H9 (cell line): ENCODE measurements at regions not wholly inside any gene's neighbourhood (a gene's known extent, or its start where the extent isn't known, plus 50 kb on each side); places are given as distances from the start of the nearest gene placed in this dataset.

Experiments used
- DNase-seq: peaks from one replicate; pipeline ENCODE4 v3.0.0-alpha.2; 2017
- H2AFZ ChIP-seq: one replicate; pipeline ENCODE4 v1.6.1; 2013; ENCODE audit warnings: mild to moderate bottlenecking, low read length, control low read depth, moderate library complexity
- H2AK5ac ChIP-seq: 2 replicates; pipeline ENCODE4 v1.6.1; 2013; ENCODE audit warnings: low read length, control low read depth, mixed read lengths; ENCODE audit not compliant: insufficient read length
- H2BK120ac ChIP-seq: one replicate; pipeline ENCODE4 v1.6.1; 2013; ENCODE audit warnings: low read depth, mild to moderate bottlenecking, low read length, control low read depth, inconsistent platforms; ENCODE audit not compliant: poor library complexity, severe bottlenecking
- H2BK12ac ChIP-seq: 2 replicates; pipeline ENCODE4 v1.6.1; 2013; ENCODE audit warnings: low read length, control low read depth, mixed read lengths, low read depth; ENCODE audit not compliant: insufficient read length
- H2BK15ac ChIP-seq: 2 replicates; pipeline ENCODE4 v1.6.1; 2013; ENCODE audit warnings: low read depth, low read length, control low read depth
- H2BK20ac ChIP-seq: one replicate; pipeline ENCODE4 v1.6.1; 2013; ENCODE audit warnings: low read depth, mild to moderate bottlenecking, low read length, control low read depth, inconsistent platforms; ENCODE audit not compliant: poor library complexity, severe bottlenecking
- H2BK5ac ChIP-seq: 2 replicates; pipeline ENCODE4 v1.6.1; 2013; ENCODE audit warnings: low read length, control low read depth, mixed read lengths; ENCODE audit not compliant: insufficient read length
- H3K14ac ChIP-seq: 2 replicates; pipeline ENCODE4 v1.6.1; 2013; ENCODE audit warnings: low read length, control low read depth; ENCODE audit not compliant: insufficient read depth
- H3K18ac ChIP-seq: 2 replicates; pipeline ENCODE4 v1.6.1; 2013; ENCODE audit warnings: low read depth, mild to moderate bottlenecking, mixed read lengths, low read length, control low read depth; ENCODE audit not compliant: insufficient read length
- H3K23ac ChIP-seq: 2 replicates; pipeline ENCODE4 v1.6.1; 2013; ENCODE audit warnings: low read length, control low read depth, mixed read lengths, low read depth; ENCODE audit not compliant: insufficient read length
- H3K23me2 ChIP-seq: 2 replicates; pipeline ENCODE4 v1.6.1; 2013; ENCODE audit warnings: low read depth, mild to moderate bottlenecking, mixed read lengths, low read length, control low read depth; ENCODE audit not compliant: insufficient read length, poor library complexity, severe bottlenecking
- H3K27ac ChIP-seq: 2 replicates; pipeline ENCODE4 v1.5.1; 2013; ENCODE audit warnings: low read length, control low read depth, mixed read lengths, low read depth; ENCODE audit not compliant: insufficient read length
- H3K27me3 ChIP-seq: 2 replicates; pipeline ENCODE4 v1.6.1; 2013; ENCODE audit warnings: low read length, control low read depth, inconsistent platforms; ENCODE audit not compliant: insufficient read depth
- H3K4ac ChIP-seq: 2 replicates; pipeline ENCODE4 v1.6.1; 2013; ENCODE audit warnings: low read depth, mild to moderate bottlenecking, control low read depth, inconsistent platforms, low read length, moderate library complexity
- H3K4me1 ChIP-seq: 2 replicates; pipeline ENCODE4 v1.6.1; 2013; ENCODE audit warnings: low read length, control low read depth, inconsistent platforms; ENCODE audit not compliant: insufficient read depth
- H3K4me2 ChIP-seq: 2 replicates; pipeline ENCODE4 v1.6.1; 2013; ENCODE audit warnings: low read length, control low read depth, mixed read lengths; ENCODE audit not compliant: insufficient read length, insufficient read depth
- H3K56ac ChIP-seq: 2 replicates; pipeline ENCODE4 v1.6.1; 2013; ENCODE audit warnings: low read depth, mild to moderate bottlenecking, mixed read lengths, low read length, control low read depth; ENCODE audit not compliant: insufficient read length
- H3K79me1 ChIP-seq: 2 replicates; pipeline ENCODE4 v1.6.1; 2013; ENCODE audit warnings: low read depth, mild to moderate bottlenecking, moderate library complexity, low read length, control low read depth, inconsistent platforms; ENCODE audit not compliant: insufficient read depth, poor library complexity, severe bottlenecking
- H3K79me2 ChIP-seq: 2 replicates; pipeline ENCODE4 v1.6.1; 2013; ENCODE audit warnings: low read length, control low read depth, inconsistent platforms; ENCODE audit not compliant: insufficient read depth
- H3K9ac ChIP-seq: 2 replicates; pipeline ENCODE4 v1.6.1; 2013; ENCODE audit warnings: low read length, control low read depth, mixed read lengths; ENCODE audit not compliant: insufficient read length; ENCODE audit errors: extremely low read depth
- H3K9me3 ChIP-seq: one replicate; pipeline ENCODE4 v1.6.1; 2013; ENCODE audit warnings: low read depth, low read length, inconsistent platforms; ENCODE audit not compliant: control insufficient read depth
- H3T11ph ChIP-seq: one replicate; pipeline ENCODE4 v1.6.1; 2013; ENCODE audit warnings: mild to moderate bottlenecking, low read length, control low read depth, inconsistent platforms
- H4K20me1 ChIP-seq: one replicate; pipeline ENCODE4 v1.6.1; 2013; ENCODE audit not compliant: control insufficient read depth, insufficient read length, insufficient read depth
- H4K5ac ChIP-seq: 2 replicates; pipeline ENCODE4 v1.6.1; 2013; ENCODE audit warnings: low read depth, mild to moderate bottlenecking, mixed read lengths, low read length, control low read depth; ENCODE audit not compliant: insufficient read length
- H4K8ac ChIP-seq: replicated peaks from 2 replicates; pipeline ENCODE4 v1.6.1; 2013; ENCODE audit warnings: low read length, control low read depth, mixed read lengths, low read depth; ENCODE audit not compliant: insufficient read length
- H4K91ac ChIP-seq: 2 replicates; pipeline ENCODE4 v1.6.1; 2013; ENCODE audit warnings: low read depth, mild to moderate bottlenecking, moderate library complexity, mixed read lengths, low read length, control low read depth; ENCODE audit not compliant: insufficient read length
- H3K27ac Mint-ChIP-seq, 3 experiments: 2 replicates in 2 of 3; 3 replicates in 1 of 3; pipeline ENCODE4 v1.8.0; 2020 to 2021; ENCODE audit warnings: mixed read lengths in 3 of 3, mild to moderate bottlenecking in 1 of 3, moderate library complexity in 1 of 3
- H3K27me3 Mint-ChIP-seq: 2 replicates; pipeline ENCODE4 v1.8.0; 2021; ENCODE audit warnings: low read depth, mild to moderate bottlenecking, moderate library complexity, mixed read lengths
- H3K36me3 Mint-ChIP-seq, 3 experiments: 2 replicates in 2 of 3; 3 replicates in 1 of 3; pipeline ENCODE4 v1.8.0; 2020 to 2021; ENCODE audit warnings: low read depth in 3 of 3, mixed read lengths in 3 of 3; ENCODE audit not compliant: insufficient read depth in 1 of 3
- H3K4me1 Mint-ChIP-seq, 2 experiments: 2 replicates each; pipeline ENCODE4 v1.8.0; 2020; ENCODE audit warnings: mixed read lengths in 2 of 2
- H3K4me3 Mint-ChIP-seq, 2 experiments: 2 replicates in 1 of 2; 3 replicates in 1 of 2; pipeline ENCODE4 v1.8.0; 2020 to 2021; ENCODE audit warnings: mild to moderate bottlenecking in 2 of 2, mixed read lengths in 2 of 2, moderate library complexity in 1 of 2
- H3K9me3 Mint-ChIP-seq, 2 experiments: 2 replicates in 1 of 2; 3 replicates in 1 of 2; pipeline ENCODE4 v1.8.0; 2020; ENCODE audit warnings: mild to moderate bottlenecking in 2 of 2, mixed read lengths in 2 of 2, moderate library complexity in 1 of 2
- WGBS: extraction: QIAGEN DNeasy Blood & Tissue Kit; methylation state at CpG from one replicate; pipeline ENCODE4 v1.1.7; 2013; ENCODE audit warnings: missing lambda C conversion rate, low lambda C conversion rate, mixed read lengths; ENCODE audit not compliant: insufficient read length; ENCODE audit errors: extremely low coverage; 5-methylcytosine and 5-hydroxymethylcytosine counted together
- TF ChIP-seq, protein P1 (sequence below): fragments of 200-600 bp; sonication (generic); conservative IDR thresholded peaks from 3 replicates; pipeline ENCODE4 v1.8.0; 2021; ENCODE audit warnings: antibody characterized with exemption, mild to moderate bottlenecking

DNA sequence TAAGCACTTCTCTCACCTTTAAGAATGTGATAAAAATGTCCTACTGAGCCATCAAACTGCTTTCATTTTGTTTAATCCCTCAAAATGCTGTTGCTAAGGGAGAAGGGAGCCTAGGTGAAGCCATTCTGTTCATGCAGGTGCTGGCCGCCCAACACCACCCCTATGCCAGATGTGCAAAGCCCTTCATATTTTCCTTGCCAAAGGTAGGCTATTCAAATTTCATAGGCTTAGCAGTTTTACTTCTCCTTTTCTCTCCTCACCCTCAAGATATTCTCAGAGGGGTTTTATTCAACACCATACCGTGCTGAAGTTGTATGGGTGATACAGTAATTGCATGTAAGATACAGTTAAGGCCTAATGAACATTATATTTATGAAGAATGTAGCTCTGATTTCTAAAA, 461.7 kb downstream of the GXYLT1 start:
- WGBS = no CpG with 5 or more reads among the region's 2 CpGs
- Histone ChIP-seq H3K23ac (no peak overlapping the region), H4K20me1 (no peaks in the 10 kb centered on the region), H3K14ac (no peak overlapping the region), H2AFZ (no peak overlapping the region), H3K23me2 (no peaks in the 10 kb centered on the region), H4K5ac (no peak overlapping the region), H2BK15ac (no peak overlapping the region), H3K4me2 (no peak overlapping the region), H3K79me1 (no peaks in the 10 kb centered on the region), H4K91ac (no peak overlapping the region), H2BK20ac (no peak overlapping the region), H3K4ac (no peak overlapping the region), H3K18ac (no peak overlapping the region), H3K4me1 (no peaks in the 10 kb centered on the region), H3K9ac (no peak overlapping the region), H4K8ac (no peak overlapping the region), H3T11ph (no peak overlapping the region), H3K9me3 (no peaks in the 10 kb centered on the region), H3K27ac (no peak overlapping the region), H3K79me2 (no peaks in the 10 kb centered on the region), H2AK5ac (no peak overlapping the region), H3K56ac (no peak overlapping the region), H2BK120ac (no peak overlapping the region), H3K27me3 (no peaks in the 10 kb centered on the region), H2BK5ac (no peak overlapping the region), H2BK12ac (no peak overlapping the region)
- TF ChIP-seq, protein P1, sequence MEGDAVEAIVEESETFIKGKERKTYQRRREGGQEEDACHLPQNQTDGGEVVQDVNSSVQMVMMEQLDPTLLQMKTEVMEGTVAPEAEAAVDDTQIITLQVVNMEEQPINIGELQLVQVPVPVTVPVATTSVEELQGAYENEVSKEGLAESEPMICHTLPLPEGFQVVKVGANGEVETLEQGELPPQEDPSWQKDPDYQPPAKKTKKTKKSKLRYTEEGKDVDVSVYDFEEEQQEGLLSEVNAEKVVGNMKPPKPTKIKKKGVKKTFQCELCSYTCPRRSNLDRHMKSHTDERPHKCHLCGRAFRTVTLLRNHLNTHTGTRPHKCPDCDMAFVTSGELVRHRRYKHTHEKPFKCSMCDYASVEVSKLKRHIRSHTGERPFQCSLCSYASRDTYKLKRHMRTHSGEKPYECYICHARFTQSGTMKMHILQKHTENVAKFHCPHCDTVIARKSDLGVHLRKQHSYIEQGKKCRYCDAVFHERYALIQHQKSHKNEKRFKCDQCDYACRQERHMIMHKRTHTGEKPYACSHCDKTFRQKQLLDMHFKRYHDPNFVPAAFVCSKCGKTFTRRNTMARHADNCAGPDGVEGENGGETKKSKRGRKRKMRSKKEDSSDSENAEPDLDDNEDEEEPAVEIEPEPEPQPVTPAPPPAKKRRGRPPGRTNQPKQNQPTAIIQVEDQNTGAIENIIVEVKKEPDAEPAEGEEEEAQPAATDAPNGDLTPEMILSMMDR = no peak
- DNase-seq = no peak
- Mint-ChIP-seq H3K36me3 (no peaks in the 10 kb centered on the region), H3K27ac (no peak overlapping the region), H3K27me3 (no peaks in the 10 kb centered on the region), H3K4me1 (peaks cover 0 to 3% of the 10 kb centered on the region in 2 experiments; a peak in 1 of 4 replicates), H3K9me3 (peaks cover 4% of the 10 kb centered on the region in 2 experiments; a peak in 4 of 5 replicates), H3K4me3 (no peak overlapping the region)
